Natural killer cell (primary cell): ENCODE measurements at regions not wholly inside any gene's neighbourhood (a gene's known extent, or its start where the extent isn't known, plus 50 kb on each side); places are given as distances from the start of the nearest gene placed in this dataset.

Experiments
- ATAC-seq, 3 donors: fragments of 150-1000 bp in 2 of 3; fragments of 200-7000 bp in 1 of 3; cut with Tn5 transposase; 1 replicate in 1 of 3; 2 replicates in 2 of 3; pipeline ENCODE4 v1.10.0; 2021; ENCODE audit warnings: mild to moderate bottlenecking in 2 of 3, moderate library complexity in 2 of 3
- DNase-seq, 2 donors: peaks; one replicate each; pipeline versions ENCODE4 v3.0.0 to v3.0.0-alpha.2; 2013 to 2021; ENCODE audit warnings: mixed read lengths in 1 of 2
- H3K27ac ChIP-seq: one replicate; pipeline ENCODE4 v1.5.1; 2013; ENCODE audit warnings: mild to moderate bottlenecking, low read length
- H3K27me3 ChIP-seq: one replicate; pipeline ENCODE4 v1.6.1; 2013; ENCODE audit warnings: low read length; ENCODE audit not compliant: control insufficient read depth, insufficient read depth
- H3K36me3 ChIP-seq: one replicate; pipeline ENCODE4 v1.6.1; 2013; ENCODE audit warnings: low read length; ENCODE audit not compliant: control insufficient read depth, insufficient read depth
- H3K4me1 ChIP-seq: one replicate; pipeline ENCODE4 v1.6.1; 2013; ENCODE audit warnings: low read length; ENCODE audit not compliant: control insufficient read depth, insufficient read depth
- H3K4me3 ChIP-seq: one replicate; pipeline ENCODE4 v1.5.1; 2013; ENCODE audit warnings: low read length
- H3K9me3 ChIP-seq: one replicate; pipeline ENCODE4 v1.6.1; 2013; ENCODE audit warnings: low read length; ENCODE audit not compliant: control insufficient read depth, insufficient read depth
- H3K27ac Mint-ChIP-seq, 2 donors: one replicate each; pipeline ENCODE4 v1.8.0; 2022; ENCODE audit warnings: mild to moderate bottlenecking in 2 of 2, mixed read lengths in 2 of 2, moderate library complexity in 1 of 2
- H3K27me3 Mint-ChIP-seq, 2 donors: one replicate each; pipeline ENCODE4 v1.8.0; 2022; ENCODE audit warnings: low read depth in 2 of 2, mixed read lengths in 2 of 2
- H3K36me3 Mint-ChIP-seq: one replicate; pipeline ENCODE4 v1.8.0; 2022; ENCODE audit warnings: mixed read lengths
- H3K4me1 Mint-ChIP-seq, 2 donors: one replicate each; pipeline ENCODE4 v1.8.0; 2022; ENCODE audit warnings: mixed read lengths in 2 of 2
- H3K4me3 Mint-ChIP-seq: one replicate; pipeline ENCODE4 v1.8.0; 2022; ENCODE audit warnings: mild to moderate bottlenecking, moderate library complexity, mixed read lengths
- H3K9me3 Mint-ChIP-seq, 2 donors: one replicate each; pipeline ENCODE4 v1.8.0; 2022; ENCODE audit warnings: mixed read lengths in 2 of 2
- WGBS: methylation state at CpG from one replicate; pipeline ENCODE4 v1.1.7; 2013; ENCODE audit warnings: missing lambda C conversion rate; ENCODE audit not compliant: insufficient coverage; 5-methylcytosine and 5-hydroxymethylcytosine counted together
- intact Hi-C: fragments of 100-400 bp; cut with micrococcal nuclease; formaldehyde crosslinking; loops from one replicate; pipeline ENCODE4 v1.14.2; 2022
- TF ChIP-seq, protein P1 (sequence below): fragments of 200-600 bp; IDR thresholded peaks from one replicate; pipeline ENCODE4 v1.8.0; 2022; ENCODE audit warnings: antibody characterized with exemption

DNA sequence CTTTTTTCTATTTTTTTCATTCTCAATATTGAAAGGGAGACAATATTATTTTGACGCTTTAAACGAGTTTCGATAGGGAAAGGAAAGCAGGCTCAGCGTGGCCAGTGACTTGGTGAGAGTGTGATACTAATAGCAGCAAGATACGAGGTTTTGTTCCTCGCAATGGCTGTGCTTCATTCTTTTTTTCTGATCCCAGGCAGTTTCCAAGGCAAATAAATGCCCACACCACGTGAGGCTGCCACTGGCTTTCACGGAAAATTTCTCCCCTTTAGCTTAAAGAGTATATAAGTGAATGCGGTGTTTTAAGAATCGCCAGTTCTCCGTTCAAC is 196.4 kb upstream of the ZNF184 start:
- Mint-ChIP-seq H3K4me1 (peaks cover 31 to 33% of the 10 kb centered on the region in 2 donors), H3K27ac (peak overlapping the region in 1 of 2 donors; percentile 77), H3K27me3 (peaks cover 66 to 82% of the 10 kb centered on the region in 2 donors), H3K9me3 (peaks cover 6 to 11% of the 10 kb centered on the region in 2 donors), H3K4me3 (peak overlapping the region; percentile 7), H3K36me3 (peaks cover 46% of the 10 kb centered on the region)
- Histone ChIP-seq H3K36me3 (no peaks in the 10 kb centered on the region), H3K27ac (no peak overlapping the region), H3K27me3 (peaks cover 88% of the 10 kb centered on the region), H3K4me3 (no peak overlapping the region), H3K4me1 (peaks cover 17% of the 10 kb centered on the region), H3K9me3 (peaks cover 26% of the 10 kb centered on the region)
- 2% methylated on average over 9 of the region's 11 CpGs for WGBS
- no peak for ATAC-seq
- intact Hi-C loops: no loop called here
- TF ChIP-seq, protein P1, sequence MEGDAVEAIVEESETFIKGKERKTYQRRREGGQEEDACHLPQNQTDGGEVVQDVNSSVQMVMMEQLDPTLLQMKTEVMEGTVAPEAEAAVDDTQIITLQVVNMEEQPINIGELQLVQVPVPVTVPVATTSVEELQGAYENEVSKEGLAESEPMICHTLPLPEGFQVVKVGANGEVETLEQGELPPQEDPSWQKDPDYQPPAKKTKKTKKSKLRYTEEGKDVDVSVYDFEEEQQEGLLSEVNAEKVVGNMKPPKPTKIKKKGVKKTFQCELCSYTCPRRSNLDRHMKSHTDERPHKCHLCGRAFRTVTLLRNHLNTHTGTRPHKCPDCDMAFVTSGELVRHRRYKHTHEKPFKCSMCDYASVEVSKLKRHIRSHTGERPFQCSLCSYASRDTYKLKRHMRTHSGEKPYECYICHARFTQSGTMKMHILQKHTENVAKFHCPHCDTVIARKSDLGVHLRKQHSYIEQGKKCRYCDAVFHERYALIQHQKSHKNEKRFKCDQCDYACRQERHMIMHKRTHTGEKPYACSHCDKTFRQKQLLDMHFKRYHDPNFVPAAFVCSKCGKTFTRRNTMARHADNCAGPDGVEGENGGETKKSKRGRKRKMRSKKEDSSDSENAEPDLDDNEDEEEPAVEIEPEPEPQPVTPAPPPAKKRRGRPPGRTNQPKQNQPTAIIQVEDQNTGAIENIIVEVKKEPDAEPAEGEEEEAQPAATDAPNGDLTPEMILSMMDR: no peak
- no peak for DNase-seq

DNA sequence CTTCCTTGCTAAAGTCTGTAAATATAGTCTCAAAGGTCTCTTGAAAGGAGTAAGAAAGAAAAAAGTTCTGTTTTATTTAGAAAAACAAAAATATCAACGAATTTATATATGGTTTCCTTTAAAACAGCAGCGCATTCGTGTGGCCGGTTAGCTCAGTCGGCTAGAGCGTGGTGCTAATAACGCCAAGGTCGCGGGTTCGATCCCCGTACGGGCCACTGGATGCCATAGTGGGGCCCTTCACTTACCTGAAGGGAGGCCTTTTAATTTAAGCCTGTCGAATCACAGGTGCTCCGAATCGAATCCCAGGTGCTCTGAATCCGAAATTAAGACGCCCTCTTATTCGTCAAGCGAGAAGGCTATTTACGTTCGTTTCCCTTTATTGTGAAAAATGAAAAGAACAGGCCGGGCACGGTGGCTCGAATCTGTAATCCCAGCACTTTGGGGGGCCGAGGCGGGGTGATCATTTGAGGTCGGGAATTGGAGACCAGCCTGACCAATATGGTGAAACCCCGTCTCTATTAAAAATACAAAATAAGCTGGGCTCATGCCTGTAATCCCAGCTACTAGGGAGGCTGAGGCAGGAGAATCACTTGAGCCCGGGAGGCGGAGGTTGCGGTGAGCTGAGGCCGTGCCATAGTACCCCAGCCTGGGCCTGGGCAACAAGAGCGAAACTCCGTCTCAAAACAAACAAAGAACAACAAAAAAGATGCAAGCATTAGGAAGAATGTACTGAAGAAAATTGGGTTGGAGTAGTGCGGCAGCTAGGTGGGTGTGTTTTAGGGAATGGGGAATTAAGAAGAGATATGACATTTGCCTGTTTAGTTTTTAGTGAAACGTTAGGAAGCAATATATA is 195.8 kb upstream of the ZNF184 start:
- ATAC-seq (no peak), DNase-seq (peak in 1 of 2 donors; percentile 48)
- Histone ChIP-seq H3K9me3 (peaks cover 26% of the 10 kb centered on the region), H3K27ac (no peak overlapping the region), H3K36me3 (no peaks in the 10 kb centered on the region), H3K4me3 (no peak overlapping the region), H3K27me3 (peaks cover 82% of the 10 kb centered on the region), H3K4me1 (peaks cover 17% of the 10 kb centered on the region)
- H3K36me3 Mint-ChIP-seq: peaks cover 40% of the 10 kb centered on the region
- H3K4me1 Mint-ChIP-seq: peaks cover 31 to 33% of the 10 kb centered on the region in 2 donors
- TF ChIP-seq, protein P1: no peak
- peak overlapping the region; percentile 47 for H3K4me3 Mint-ChIP-seq
- peaks cover 6 to 9% of the 10 kb centered on the region in 2 donors for H3K9me3 Mint-ChIP-seq
- H3K27ac Mint-ChIP-seq: peak overlapping the region in 1 of 2 donors; percentile 77
- WGBS: 4% methylated on average over 35 of the region's 36 CpGs
- H3K27me3 Mint-ChIP-seq: peaks cover 63 to 76% of the 10 kb centered on the region in 2 donors
- intact Hi-C loops: no loop called here

DNA sequence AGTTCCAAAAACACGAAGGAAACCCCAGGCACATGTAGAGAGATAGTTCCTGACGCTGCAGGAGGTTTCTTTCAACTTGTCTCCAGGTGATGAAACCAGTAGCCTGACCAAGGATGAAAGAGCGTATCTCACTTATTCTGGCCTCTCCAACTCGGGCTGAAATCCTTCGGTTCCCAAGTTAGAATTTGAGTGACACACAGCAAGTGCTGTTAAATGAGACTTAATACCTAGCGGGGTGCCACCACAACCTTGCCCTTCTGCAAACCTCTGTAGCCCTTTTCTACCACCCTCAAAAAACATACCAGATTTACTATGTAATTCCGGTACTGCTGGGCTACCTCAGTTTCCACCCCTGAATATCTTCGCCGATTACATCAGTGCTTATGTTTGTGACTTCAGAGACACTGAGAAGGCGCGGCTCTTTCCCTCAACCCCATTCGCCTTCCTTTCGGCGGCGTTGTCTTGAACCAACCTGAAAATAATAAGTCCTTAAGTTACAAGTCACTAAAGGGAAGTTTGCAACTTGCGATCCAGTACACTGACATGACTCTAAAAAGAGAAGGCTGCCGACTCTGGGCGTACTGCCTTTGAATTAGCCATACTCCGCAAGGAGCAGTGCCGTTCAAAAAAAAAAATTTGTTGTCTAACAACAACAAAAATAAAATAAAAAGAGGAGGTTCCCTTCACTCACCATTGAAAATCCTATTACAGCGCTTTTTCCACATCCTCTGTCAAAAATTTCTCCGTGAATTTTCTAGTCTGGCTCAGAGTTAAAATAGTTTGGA is 194.9 kb upstream of the ZNF184 start:
- H3K27me3 ChIP-seq: peaks cover 74% of the 10 kb centered on the region
- Mint-ChIP-seq H3K9me3 (peaks cover 2 to 6% of the 10 kb centered on the region in 2 donors), H3K4me1 (peaks cover 31 to 32% of the 10 kb centered on the region in 2 donors), H3K27ac (peak overlapping the region in 1 of 2 donors; percentile 77), H3K36me3 (peaks cover 35% of the 10 kb centered on the region), H3K4me3 (peak overlapping the region; percentile 47), H3K27me3 (peaks cover 64 to 74% of the 10 kb centered on the region in 2 donors)
- ATAC-seq: no peak
- H3K4me3 ChIP-seq: no peak overlapping the region
- WGBS: 5% methylated on average over 20 of the region's 22 CpGs
- peak in 1 of 2 donors; percentile 32 for DNase-seq
- peaks cover 26% of the 10 kb centered on the region for H3K9me3 ChIP-seq
- no peaks in the 10 kb centered on the region for H3K36me3 ChIP-seq
- intact Hi-C loops: no loop called here
- TF ChIP-seq, protein P1: no peak
- H3K27ac ChIP-seq: no peak overlapping the region
- H3K4me1 ChIP-seq: peaks cover 17% of the 10 kb centered on the region
